ENCODE measurements at regions not wholly inside any gene's neighbourhood (a gene's known extent, or its start where the extent isn't known, plus 50 kb on each side); places are given as distances from the start of the nearest gene placed in this dataset.

GRCh38 chr3:19702416-19703078 lies 231.5 kb downstream of the EFHB start:
- CTCF ChIA-PET: no interaction called here
- no peaks in the 10 kb centered on the region for H3K27me3 Mint-ChIP-seq (ENCODE audit: low read depth)
- POLR2A ChIA-PET: no interaction called here
- H3K27ac Mint-ChIP-seq: no peak overlapping the region
- H3K36me3 Mint-ChIP-seq (ENCODE audit: low read depth): no peaks in the 10 kb centered on the region
- H3K9me3 Mint-ChIP-seq (ENCODE audit: insufficient read depth): no peaks in the 10 kb centered on the region
- no peak overlapping the region for H3K4me3 Mint-ChIP-seq
- H3K4me1 Mint-ChIP-seq (ENCODE audit: low read depth): no peaks in the 10 kb centered on the region
- ATAC-seq: no peak
- DNase-seq: no peak

- ATAC-seq (no peak), DNase-seq (no peak)
- Mint-ChIP-seq H3K27me3 (ENCODE audit: low read depth) (no peaks in the 10 kb centered on the region), H3K4me3 (no peak overlapping the region), H3K36me3 (ENCODE audit: low read depth) (no peaks in the 10 kb centered on the region), H3K4me1 (ENCODE audit: low read depth) (no peaks in the 10 kb centered on the region), H3K9me3 (ENCODE audit: insufficient read depth) (no peaks in the 10 kb centered on the region), H3K27ac (no peak overlapping the region)
- POLR2A ChIA-PET: interaction anchor here (0.6 kb wide), 1 partner anchor 732 kb away, joined by 3 read pairs; no protein-coding TSS in a partner anchor
- CTCF ChIA-PET: no interaction called here
Measured at GRCh38 chr3:19688767-19689166, 245.2 kb downstream of the EFHB start.

GRCh38 chr3:19668163-19668562 lies 265.9 kb downstream of the EFHB start:
- Mint-ChIP-seq H3K27ac (no peak overlapping the region), H3K27me3 (ENCODE audit: low read depth) (no peaks in the 10 kb centered on the region), H3K36me3 (ENCODE audit: low read depth) (no peaks in the 10 kb centered on the region), H3K9me3 (ENCODE audit: insufficient read depth) (no peaks in the 10 kb centered on the region), H3K4me3 (no peak overlapping the region), H3K4me1 (ENCODE audit: low read depth) (no peaks in the 10 kb centered on the region)
- ChIA-PET CTCF (no interaction called here), POLR2A (no interaction called here)
- DNase-seq: no peak
- ATAC-seq: no peak

- POLR2A ChIA-PET: no interaction called here
- Mint-ChIP-seq H3K9me3 (ENCODE audit: insufficient read depth) (no peaks in the 10 kb centered on the region), H3K27me3 (ENCODE audit: low read depth) (no peaks in the 10 kb centered on the region)
Measured at GRCh38 chr3:19662486-19662885, 271.5 kb downstream of the EFHB start.

GRCh38 chr3:19652336-19652735 lies 281.7 kb downstream of the EFHB start:
- no peak overlapping the region for H3K4me3 Mint-ChIP-seq
- ATAC-seq: no peak
- DNase-seq: no peak
- no peak overlapping the region for H3K27ac Mint-ChIP-seq
- no peaks in the 10 kb centered on the region for H3K4me1 Mint-ChIP-seq (ENCODE audit: low read depth)
- POLR2A ChIA-PET: no interaction called here
- CTCF ChIA-PET: interaction anchor here (1.1 kb wide), 1 partner anchor 267 kb away, joined by 3 read pairs; no protein-coding TSS in a partner anchor
- H3K36me3 Mint-ChIP-seq (ENCODE audit: low read depth): no peaks in the 10 kb centered on the region
- H3K9me3 Mint-ChIP-seq (ENCODE audit: insufficient read depth): peaks cover 16% of the 10 kb centered on the region
- no peaks in the 10 kb centered on the region for H3K27me3 Mint-ChIP-seq (ENCODE audit: low read depth)

More at GRCh38 chr3:19662486-19662885, 271.5 kb downstream of the EFHB start:
- CTCF ChIA-PET: no interaction called here
- DNase-seq (no peak), ATAC-seq (no peak)
- no peaks in the 10 kb centered on the region for H3K36me3 Mint-ChIP-seq (ENCODE audit: low read depth)
- H3K4me1 Mint-ChIP-seq (ENCODE audit: low read depth): no peaks in the 10 kb centered on the region
- H3K4me3 Mint-ChIP-seq: no peak overlapping the region
- H3K27ac Mint-ChIP-seq: no peak overlapping the region

GRCh38 chr3:19645093-19645492 lies 288.9 kb downstream of the EFHB start:
- Mint-ChIP-seq H3K27me3 (ENCODE audit: low read depth) (no peaks in the 10 kb centered on the region), H3K4me1 (ENCODE audit: low read depth) (no peaks in the 10 kb centered on the region), H3K4me3 (no peak overlapping the region), H3K36me3 (ENCODE audit: low read depth) (no peaks in the 10 kb centered on the region), H3K9me3 (ENCODE audit: insufficient read depth) (no peaks in the 10 kb centered on the region), H3K27ac (no peak overlapping the region)
- CTCF ChIA-PET: no interaction called here
- no peak for ATAC-seq
- no peak for DNase-seq
- POLR2A ChIA-PET: no interaction called here

- ATAC-seq (no peak), DNase-seq (no peak)
- H3K9me3 Mint-ChIP-seq (ENCODE audit: insufficient read depth): no peaks in the 10 kb centered on the region
- H3K27me3 Mint-ChIP-seq (ENCODE audit: low read depth): no peaks in the 10 kb centered on the region
- H3K27ac Mint-ChIP-seq: no peak overlapping the region
- H3K4me3 Mint-ChIP-seq: no peak overlapping the region
- ChIA-PET CTCF (no interaction called here), POLR2A (no interaction called here)
- H3K36me3 Mint-ChIP-seq (ENCODE audit: low read depth): no peaks in the 10 kb centered on the region
- no peaks in the 10 kb centered on the region for H3K4me1 Mint-ChIP-seq (ENCODE audit: low read depth)
Measured at GRCh38 chr3:19644405-19644804, 289.6 kb downstream of the EFHB start.

- Mint-ChIP-seq H3K4me1 (ENCODE audit: low read depth) (no peaks in the 10 kb centered on the region), H3K4me3 (no peak overlapping the region), H3K27me3 (ENCODE audit: low read depth) (no peaks in the 10 kb centered on the region), H3K9me3 (ENCODE audit: insufficient read depth) (peaks cover 5% of the 10 kb centered on the region), H3K36me3 (ENCODE audit: low read depth) (no peaks in the 10 kb centered on the region), H3K27ac (no peak overlapping the region)
- no peak for DNase-seq
- ATAC-seq: no peak
- ChIA-PET CTCF (no interaction called here), POLR2A (no interaction called here)
Measured at GRCh38 chr3:19641408-19641807, 292.6 kb downstream of the EFHB start.

GRCh38 chr3:19632099-19633074 lies 301.6 kb downstream of the EFHB start:
- no peaks in the 10 kb centered on the region for H3K36me3 Mint-ChIP-seq (ENCODE audit: low read depth)
- H3K4me3 Mint-ChIP-seq: no peak overlapping the region
- no peak overlapping the region for H3K27ac Mint-ChIP-seq
- H3K27me3 Mint-ChIP-seq (ENCODE audit: low read depth): no peaks in the 10 kb centered on the region
- DNase-seq (no peak), ATAC-seq (no peak)
- H3K9me3 Mint-ChIP-seq (ENCODE audit: insufficient read depth): peaks cover 5% of the 10 kb centered on the region
- ChIA-PET POLR2A (no interaction called here), CTCF (interaction anchor here (0.5 kb wide), 1 partner anchor 200 kb away, joined by 3 read pairs; no protein-coding TSS in a partner anchor)
- no peaks in the 10 kb centered on the region for H3K4me1 Mint-ChIP-seq (ENCODE audit: low read depth)

- no peak for ATAC-seq
- Mint-ChIP-seq H3K9me3 (ENCODE audit: insufficient read depth) (no peaks in the 10 kb centered on the region), H3K36me3 (ENCODE audit: low read depth) (no peaks in the 10 kb centered on the region), H3K4me1 (ENCODE audit: low read depth) (no peaks in the 10 kb centered on the region), H3K27ac (no peak overlapping the region), H3K4me3 (no peak overlapping the region), H3K27me3 (ENCODE audit: low read depth) (no peaks in the 10 kb centered on the region)
- ChIA-PET CTCF (no interaction called here), POLR2A (no interaction called here)
- DNase-seq: no peak
Measured at GRCh38 chr3:19598870-19599269, 335.1 kb downstream of the EFHB start.

- no peaks in the 10 kb centered on the region for H3K9me3 Mint-ChIP-seq (ENCODE audit: insufficient read depth)
- no peaks in the 10 kb centered on the region for H3K36me3 Mint-ChIP-seq (ENCODE audit: low read depth)
- POLR2A ChIA-PET: no interaction called here
- H3K4me1 Mint-ChIP-seq (ENCODE audit: low read depth): no peaks in the 10 kb centered on the region
- CTCF ChIA-PET: no interaction called here
- no peaks in the 10 kb centered on the region for H3K27me3 Mint-ChIP-seq (ENCODE audit: low read depth)
- no peak for ATAC-seq
- no peak for DNase-seq
- H3K4me3 Mint-ChIP-seq: no peak overlapping the region
- no peak overlapping the region for H3K27ac Mint-ChIP-seq
Measured at GRCh38 chr3:19596408-19596807, 337.6 kb downstream of the EFHB start.

- ChIA-PET POLR2A (no interaction called here), CTCF (no interaction called here)
- ATAC-seq (no peak), DNase-seq (no peak)
- H3K27ac Mint-ChIP-seq: no peak overlapping the region
- no peaks in the 10 kb centered on the region for H3K36me3 Mint-ChIP-seq (ENCODE audit: low read depth)
- no peak overlapping the region for H3K4me3 Mint-ChIP-seq
- no peaks in the 10 kb centered on the region for H3K4me1 Mint-ChIP-seq (ENCODE audit: low read depth)
- no peaks in the 10 kb centered on the region for H3K27me3 Mint-ChIP-seq (ENCODE audit: low read depth)
- H3K9me3 Mint-ChIP-seq (ENCODE audit: insufficient read depth): no peaks in the 10 kb centered on the region
Measured at GRCh38 chr3:19595884-19596283, 338.1 kb downstream of the EFHB start.
